ENCODE measurements at regions not wholly inside any gene's neighbourhood (a gene's known extent, or its start where the extent isn't known, plus 50 kb on each side); places are given as distances from the start of the nearest gene placed in this dataset.
A peak's percentile ranks its signal among the peaks of the same experiment; 100 is the strongest.
"Not testable (repeated sequence)": the region's sequence is repeated elsewhere in the genome, so short reads cannot be mapped to it uniquely, and the experiment has no call there.

- no peak overlapping the region for H3K4me3 ChIP-seq
- H3K27ac ChIP-seq = no peak overlapping the region
Measured at GRCh38 chr5:166724284-166724683, 1567.2 kb upstream of the WWC1 start.

- Histone ChIP-seq H3K4me3 (no peak overlapping the region), H3K27ac (no peak overlapping the region)
Measured at GRCh38 chr5:166725593-166725992, 1565.9 kb upstream of the WWC1 start.

- Histone ChIP-seq H3K27ac (no peak overlapping the region), H3K4me3 (no peak overlapping the region)
Measured at GRCh38 chr5:166726406-166726805, 1565.0 kb upstream of the WWC1 start.

- H3K4me3 ChIP-seq, H3K27ac ChIP-seq: not testable (repeated sequence)
Measured at GRCh38 chr5:166742951-166743350, 1548.5 kb upstream of the WWC1 start.

GRCh38 chr5:166746506-166746905, 1544.9 kb upstream of the WWC1 start:
- H3K27ac ChIP-seq = no peak overlapping the region
- H3K4me3 ChIP-seq = no peak overlapping the region

GRCh38 chr5:166750376-166750775, 1541.1 kb upstream of the WWC1 start:
- H3K4me3 ChIP-seq = no peak overlapping the region
- H3K27ac ChIP-seq = no peak overlapping the region

- no peak overlapping the region for H3K27ac ChIP-seq
- H3K4me3 ChIP-seq = no peak overlapping the region
Measured at GRCh38 chr5:166758151-166758550, 1533.3 kb upstream of the WWC1 start.

GRCh38 chr5:166767858-166768257, 1523.6 kb upstream of the WWC1 start:
- H3K27ac ChIP-seq = no peak overlapping the region

GRCh38 chr5:166768536-166768935, 1522.9 kb upstream of the WWC1 start:
- Histone ChIP-seq H3K27ac (no peak overlapping the region), H3K4me3 (no peak overlapping the region)

More at GRCh38 chr5:166767858-166768257, 1523.6 kb upstream of the WWC1 start:
- H3K4me3 ChIP-seq = no peak overlapping the region

- Histone ChIP-seq H3K27ac (peak overlapping the region in 1 of 21 experiments; percentile 30), H3K4me3 (no peak overlapping the region)
Measured at GRCh38 chr5:166772770-166773169, 1518.7 kb upstream of the WWC1 start.

GRCh38 chr5:166781737-166782136, 1509.7 kb upstream of the WWC1 start:
- Histone ChIP-seq H3K4me3 (no peak overlapping the region), H3K27ac (no peak overlapping the region)

GRCh38 chr5:166784545-166785078, 1506.8 kb upstream of the WWC1 start:
- Histone ChIP-seq H3K27ac (no peak overlapping the region), H3K4me3 (no peak overlapping the region)

- Histone ChIP-seq H3K27ac (no peak overlapping the region), H3K4me3 (no peak overlapping the region)
Measured at GRCh38 chr5:166786178-166786577, 1505.3 kb upstream of the WWC1 start.

GRCh38 chr5:166786889-166787288, 1504.6 kb upstream of the WWC1 start:
- H3K27ac ChIP-seq = no peak overlapping the region
- no peak overlapping the region for H3K4me3 ChIP-seq

GRCh38 chr5:166788050-166788449, 1503.4 kb upstream of the WWC1 start:
- H3K4me3 ChIP-seq = no peak overlapping the region
- H3K27ac ChIP-seq = no peak overlapping the region

GRCh38 chr5:166795756-166796155, 1495.7 kb upstream of the WWC1 start:
- Histone ChIP-seq H3K4me3 (no peak overlapping the region), H3K27ac (no peak overlapping the region)

- Histone ChIP-seq H3K27ac (no peak overlapping the region), H3K4me3 (no peak overlapping the region)
Measured at GRCh38 chr5:166803058-166803457, 1488.4 kb upstream of the WWC1 start.

GRCh38 chr5:166804223-166804622, 1487.2 kb upstream of the WWC1 start:
- H3K4me3 ChIP-seq, H3K27ac ChIP-seq: not testable (repeated sequence)

GRCh38 chr5:166804693-166805092, 1486.8 kb upstream of the WWC1 start:
- H3K27ac ChIP-seq, H3K4me3 ChIP-seq: not testable (repeated sequence)

- not testable (repeated sequence) for H3K27ac ChIP-seq, H3K4me3 ChIP-seq
Measured at GRCh38 chr5:166810093-166810658, 1481.3 kb upstream of the WWC1 start.

GRCh38 chr5:166810721-166811120, 1480.7 kb upstream of the WWC1 start:
- Histone ChIP-seq H3K4me3 (no peak overlapping the region), H3K27ac (no peak overlapping the region)

- Histone ChIP-seq H3K27ac (no peak overlapping the region), H3K4me3 (no peak overlapping the region)
Measured at GRCh38 chr5:166823360-166823759, 1468.1 kb upstream of the WWC1 start.
